Transverse colon (tissue), 4 donors: ENCODE measurements at regions not wholly inside any gene's neighbourhood (a gene's known extent, or its start where the extent isn't known, plus 50 kb on each side); places are given as distances from the start of the nearest gene placed in this dataset.

Source experiments
- DNase-seq: peaks from one replicate; pipeline ENCODE4 v3.0.0-alpha.2; 2019
- H3K27ac ChIP-seq, 4 donors: fragments of 200-600 bp; sonication (generic); 2 replicates each; pipeline ENCODE4 v1.5.1; 2016 to 2018; ENCODE audit warnings: inconsistent platforms in 4 of 4
- H3K27me3 ChIP-seq: fragments of 200-600 bp; sonication (generic); 2 replicates; pipeline ENCODE4 v1.5.1; 2017; ENCODE audit warnings: inconsistent platforms
- H3K36me3 ChIP-seq, 4 donors: fragments of 200-600 bp; sonication (generic); 2 replicates each; pipeline ENCODE4 v1.5.1; 2017 to 2019; ENCODE audit warnings: inconsistent platforms in 4 of 4
- H3K4me1 ChIP-seq, 4 donors: fragments of 200-600 bp; sonication (generic); 2 replicates each; pipeline ENCODE4 v1.5.1; 2017 to 2020; ENCODE audit warnings: inconsistent platforms in 4 of 4
- H3K4me3 ChIP-seq, 4 donors: fragments of 200-600 bp; sonication (generic); 1 replicate in 1 of 4; 2 replicates in 3 of 4; pipeline versions ENCODE4 v1.5.1 to v1.6.1; 2017 to 2019; ENCODE audit warnings: inconsistent platforms in 4 of 4
- H3K9me3 ChIP-seq, 2 donors: fragments of 200-600 bp; sonication (generic); 2 replicates each; pipeline ENCODE4 v1.5.1; 2017 to 2019; ENCODE audit warnings: inconsistent platforms in 2 of 2
- CTCF ChIP-seq, 5 experiments: fragments of 200-600 bp in 3 of 5; fragments of 450-650 bp in 2 of 5; sonication (generic) in 3 of 5; IDR thresholded peaks; 1 replicate in 2 of 5; 2 replicates in 3 of 5; pipeline ENCODE4 v1.5.1; 2016 to 2017; ENCODE audit warnings: antibody characterized with exemption in 5 of 5, inconsistent platforms in 3 of 5, mild to moderate bottlenecking in 2 of 5, moderate library complexity in 1 of 5
- EP300 ChIP-seq: sonication (generic); formaldehyde crosslinking; IDR thresholded peaks from one replicate; pipeline ENCODE4 v1.6.1; 2017; ENCODE audit warnings: antibody characterized with exemption, low read depth
- POLR2A ChIP-seq: fragments of 450-650 bp; IDR thresholded peaks from one replicate; pipeline ENCODE4 v1.6.1; 2016; ENCODE audit warnings: antibody characterized with exemption, mild to moderate bottlenecking, moderate library complexity
- POLR2AphosphoS5 ChIP-seq, 3 donors: sonication (generic); formaldehyde crosslinking; IDR thresholded peaks; one replicate each; pipeline ENCODE4 v1.6.1; 2016; ENCODE audit warnings: antibody characterized with exemption in 3 of 3
- WGBS, 2 donors: methylation state at CpG; one replicate each; pipeline ENCODE4 v1.1.5; 2018; ENCODE audit warnings: low coverage in 1 of 2; 5-methylcytosine and 5-hydroxymethylcytosine counted together
- in situ Hi-C, 4 donors: fragments of 200-750 bp; cut with MboI; loops; one replicate each; pipeline versions ENCODE4 v1.15.0 to v1.15.1; 2017; ENCODE audit warnings: low sequenced_read_pairs in 3 of 4, low pct_ligation_motif_present in 1 of 4, low pct_unique_long_range_greater_than_20kb in 1 of 4
- intact Hi-C: fragments of 100-400 bp; cut with DNase I; formaldehyde crosslinking; loops from one replicate; pipeline ENCODE4 v1.15.1; 2023; ENCODE audit warnings: low total_unique reads

- no peak overlapping the region for H3K4me3 ChIP-seq
- 73% methylated on average over 5 of the region's 5 CpGs; no CpG with 5 or more reads in 1 of the 2 donors for WGBS, 2 donors
- in situ Hi-C loops, result loop anchor here in 3 of 4 donors (5.0 to 25.0 kb wide), 5 partner anchors 90 to 240 kb away; partner anchors contain the start of gene MBNL2 (in 1 of the 3)
- intact Hi-C loops, result loop anchor here (5.0 kb wide), 2 partner anchors 108 to 228 kb away; partner anchors contain the start of gene MBNL2
- peaks cover 18 to 54% (median 28%) of the 10 kb centered on the region in 4 donors for H3K4me1 ChIP-seq
- TF ChIP-seq CTCF (IDR thresholded peaks at IDR 0.05), result no peak
- no peak for TF ChIP-seq POLR2AphosphoS5 (IDR thresholded peaks at IDR 0.05)
- TF ChIP-seq POLR2A, result no peak
- TF ChIP-seq EP300, result no peak
- no peak for DNase-seq
- no peaks in the 10 kb centered on the region for H3K9me3 ChIP-seq
- peak overlapping the region; percentile 70 to 84 (median 80) for H3K27ac ChIP-seq
- no peaks in the 10 kb centered on the region for H3K36me3 ChIP-seq
- H3K27me3 ChIP-seq, result no peaks in the 10 kb centered on the region
These were observed 107.5 kb upstream of the MBNL2 start for GRCh38 chr13:97114651-97115050.

GRCh38 chr13:97116754-97117153 lies 105.4 kb upstream of the MBNL2 start:
- Histone ChIP-seq H3K9me3 (no peaks in the 10 kb centered on the region), H3K4me3 (no peak overlapping the region), H3K36me3 (no peaks in the 10 kb centered on the region), H3K27ac (peak overlapping the region in 3 of 4 donors; percentile 78 to 84 (median 81)), H3K27me3 (no peaks in the 10 kb centered on the region), H3K4me1 (peaks cover 18 to 45% (median 23%) of the 10 kb centered on the region in 4 donors)
- no peak for DNase-seq
- 78 to 80% methylated on average over 1 of the region's 1 CpG for WGBS, 2 donors
- TF ChIP-seq POLR2AphosphoS5 (IDR thresholded peaks at IDR 0.05) (peak in 2 of 3 donors; percentile 56 to 65), EP300 (peak; percentile 40), CTCF (IDR thresholded peaks at IDR 0.05) (no peak), POLR2A (no peak)
- in situ Hi-C loops, result loop anchor here in 3 of 4 donors (10.0 to 25.0 kb wide), 4 partner anchors 88 to 238 kb away; partner anchors contain the start of gene MBNL2 (in 1 of the 3)
- intact Hi-C loops, result loop anchor here (5.0 kb wide), 2 partner anchors 106 to 226 kb away; partner anchors contain the start of gene MBNL2

GRCh38 chr13:97117388-97117910 lies 104.7 kb upstream of the MBNL2 start:
- H3K9me3 ChIP-seq, result no peaks in the 10 kb centered on the region
- H3K4me1 ChIP-seq, result peaks cover 18 to 42% (median 24%) of the 10 kb centered on the region in 4 donors
- 86 to 100% methylated on average over 1 to 5 of the region's 5 CpGs for WGBS, 2 donors
- intact Hi-C loops (loop anchor here (5.0 kb wide), 2 partner anchors 105 to 225 kb away; partner anchors contain the start of gene MBNL2), in situ Hi-C loops (loop anchor here in 3 of 4 donors (10.0 to 25.0 kb wide), 4 partner anchors 87 to 237 kb away; partner anchors contain the start of gene MBNL2 (in 1 of the 3))
- no peaks in the 10 kb centered on the region for H3K27me3 ChIP-seq
- H3K27ac ChIP-seq, result peak overlapping the region in 3 of 4 donors; percentile 51 to 84 (median 81)
- no peaks in the 10 kb centered on the region for H3K36me3 ChIP-seq
- no peak for DNase-seq
- no peak overlapping the region for H3K4me3 ChIP-seq
- TF ChIP-seq POLR2A, result no peak
- TF ChIP-seq POLR2AphosphoS5 (IDR thresholded peaks at IDR 0.05), result no peak
- no peak for TF ChIP-seq CTCF (IDR thresholded peaks at IDR 0.05)
- no peak for TF ChIP-seq EP300

- in situ Hi-C loops (loop anchor here (5.0 to 25.0 kb wide), 6 partner anchors 85 to 235 kb away; partner anchors contain the start of gene MBNL2 (in 1 of the 4)), intact Hi-C loops (loop anchor here (5.0 kb wide), 2 partner anchors 102 to 222 kb away; partner anchors contain the start of gene MBNL2)
- H3K4me1 ChIP-seq, result peaks cover 7 to 34% (median 15%) of the 10 kb centered on the region in 4 donors
- no peaks in the 10 kb centered on the region for H3K36me3 ChIP-seq
- 77 to 81% methylated on average over 3 of the region's 3 CpGs for WGBS, 2 donors
- DNase-seq, result no peak
- H3K4me3 ChIP-seq, result no peak overlapping the region
- H3K27ac ChIP-seq, result no peak overlapping the region
- no peaks in the 10 kb centered on the region for H3K27me3 ChIP-seq
- no peaks in the 10 kb centered on the region for H3K9me3 ChIP-seq
- no peak for TF ChIP-seq EP300
- TF ChIP-seq POLR2AphosphoS5 (IDR thresholded peaks at IDR 0.05), result no peak
- TF ChIP-seq CTCF (IDR thresholded peaks at IDR 0.05), result no peak
- no peak for TF ChIP-seq POLR2A
These were observed 102.2 kb upstream of the MBNL2 start for GRCh38 chr13:97119943-97120342.
